ENCODE measurements at regions not wholly inside any gene's neighbourhood (a gene's known extent, or its start where the extent isn't known, plus 50 kb on each side); places are given as distances from the start of the nearest gene placed in this dataset.

GRCh38 chr5:75907651-75908050, 175.5 kb upstream of the SV2C start:
- TF ChIP-seq CTCF (IDR thresholded peaks at IDR 0.05) (no peak), POLR2A (IDR thresholded peaks at IDR 0.05) (no peak)
